H1 (cell line): ENCODE measurements at regions not wholly inside any gene's neighbourhood (a gene's known extent, or its start where the extent isn't known, plus 50 kb on each side); places are given as distances from the start of the nearest gene placed in this dataset.

ENCODE experiments used
- CTCF ChIA-PET: fragments of 300-600 bp; sonication (Branson Sonifier 250); formaldehyde crosslinking; loops from one replicate; lab custom pipeline; 2021; ENCODE audit not compliant: partially characterized antibody; lab: Charles Lee
- POLR2A ChIA-PET: fragments of 300-600 bp; sonication (Branson Sonifier 250); formaldehyde crosslinking; loops from one replicate; lab custom pipeline; 2021; ENCODE audit warnings: inconsistent platforms; ENCODE audit not compliant: partially characterized antibody; lab: Charles Lee
- DNase-seq, 2 experiments: peaks; one replicate each; pipeline versions ENCODE4 v3.0.0 to v3.0.0-alpha.2; 2010 to 2022; ENCODE audit warnings: low spot score in 2 of 2, low read depth in 1 of 2, mixed read lengths in 1 of 2
- FAIRE-seq: peaks from 2 replicates; lab custom pipeline; 2011; peaks lifted over from hg19 to GRCh38; lab: Jason Lieb, UNC
- H2AFZ ChIP-seq: 2 replicates; pipeline ENCODE4 v1.8.1; 2012; ENCODE audit warnings: low read length, inconsistent platforms
- H2AK5ac ChIP-seq: 2 replicates; pipeline ENCODE4 v1.6.1; 2013; ENCODE audit warnings: low read depth, low read length
- H2BK120ac ChIP-seq: replicated peaks from 2 replicates; pipeline ENCODE3; 2013; ENCODE audit warnings: low read depth, low read length, inconsistent platforms
- H2BK12ac ChIP-seq: 2 replicates; pipeline ENCODE4 v1.6.1; 2013; ENCODE audit warnings: low read depth, low read length
- H2BK15ac ChIP-seq: 2 replicates; pipeline ENCODE4 v1.6.1; 2013; ENCODE audit warnings: low read length
- H2BK20ac ChIP-seq: 2 replicates; pipeline ENCODE4 v1.6.1; 2013; ENCODE audit warnings: low read length
- H2BK5ac ChIP-seq: 2 replicates; pipeline ENCODE4 v1.6.1; 2013; ENCODE audit warnings: low read depth, low read length
- H3K14ac ChIP-seq: 2 replicates; pipeline ENCODE4 v1.6.1; 2013; ENCODE audit warnings: inconsistent platforms; ENCODE audit not compliant: insufficient read length
- H3K18ac ChIP-seq: 2 replicates; pipeline ENCODE4 v1.6.1; 2013; ENCODE audit warnings: low read length; ENCODE audit errors: extremely low read depth
- H3K23ac ChIP-seq: 2 replicates; pipeline ENCODE4 v1.6.1; 2013; ENCODE audit warnings: inconsistent platforms; ENCODE audit not compliant: insufficient read length
- H3K23me2 ChIP-seq: 2 replicates; pipeline ENCODE4 v1.6.1; 2013; ENCODE audit warnings: low read depth, low read length
- H3K27ac ChIP-seq: 2 replicates; pipeline ENCODE4 v1.6.1; 2011; ENCODE audit warnings: low read depth, low read length, inconsistent platforms
- H3K27me3 ChIP-seq, 4 experiments: replicated peaks in 1 of 4; 1 replicate in 1 of 4; 2 replicates in 3 of 4; pipeline versions ENCODE4 v1.6.1 to v1.8.1; 2011 to 2013; ENCODE audit warnings: low read length in 3 of 4, mild to moderate bottlenecking in 3 of 4, inconsistent platforms in 2 of 4, mixed read lengths in 2 of 4, moderate library complexity in 1 of 4; ENCODE audit not compliant: control insufficient read depth in 3 of 4, insufficient read depth in 3 of 4; ENCODE audit errors: extremely low read depth in 1 of 4
- H3K36me3 ChIP-seq, 4 experiments: 2 replicates each; pipeline versions ENCODE4 v1.6.1 to v1.8.1; 2011 to 2013; ENCODE audit warnings: mild to moderate bottlenecking in 4 of 4, low read length in 3 of 4, moderate library complexity in 2 of 4, control low read depth in 1 of 4, inconsistent platforms in 1 of 4; ENCODE audit not compliant: insufficient read depth in 4 of 4, control insufficient read depth in 2 of 4
- H3K4ac ChIP-seq: replicated peaks from 2 replicates; pipeline ENCODE3; 2013; ENCODE audit warnings: low read length, low read depth, mixed read lengths, inconsistent platforms; ENCODE audit not compliant: insufficient read length
- H3K4me1 ChIP-seq, 4 experiments: replicated peaks in 1 of 4; 1 replicate in 1 of 4; 2 replicates in 3 of 4; pipeline versions ENCODE4 v1.6.1 to v1.8.1; 2011 to 2013; ENCODE audit warnings: low read length in 3 of 4, inconsistent platforms in 2 of 4, mixed read lengths in 1 of 4; ENCODE audit not compliant: insufficient read depth in 4 of 4, control insufficient read depth in 3 of 4
- H3K4me2 ChIP-seq, 2 experiments: 2 replicates each; pipeline versions ENCODE4 v1.6.1 to v1.8.1; 2011 to 2013; ENCODE audit warnings: low read depth in 2 of 2, low read length in 2 of 2, control low read depth in 1 of 2, inconsistent platforms in 1 of 2, mild to moderate bottlenecking in 1 of 2; ENCODE audit not compliant: insufficient read depth in 1 of 2
- H3K4me3 ChIP-seq, 4 experiments: fragments of 200-600, 300-600 bp in 1 of 4; sonication (generic), shearing (Covaris generic), sonication (Bioruptor Twin) in 1 of 4; 2 replicates each; pipeline versions ENCODE4 v1.5.1 to v1.8.1; 2011 to 2016; ENCODE audit warnings: low read length in 4 of 4, low read depth in 3 of 4, control low read depth in 2 of 4, inconsistent platforms in 2 of 4, mild to moderate bottlenecking in 2 of 4, mixed read lengths in 1 of 4, moderate library complexity in 1 of 4; ENCODE audit not compliant: insufficient read depth in 2 of 4; ENCODE audit errors: extremely low read depth in 1 of 4
- H3K56ac ChIP-seq: replicated peaks from 2 replicates; pipeline ENCODE3; 2013; ENCODE audit warnings: low read depth, mild to moderate bottlenecking, mixed read lengths, low read length, inconsistent platforms; ENCODE audit not compliant: insufficient read length
- H3K79me1 ChIP-seq: 2 replicates; pipeline ENCODE4 v1.6.1; 2013; ENCODE audit warnings: low read depth, low read length, control low read depth
- H3K79me2 ChIP-seq, 2 experiments: 2 replicates each; pipeline versions ENCODE4 v1.6.1 to v1.8.1; 2012 to 2013; ENCODE audit warnings: low read length in 2 of 2, mild to moderate bottlenecking in 2 of 2, inconsistent platforms in 1 of 2; ENCODE audit not compliant: insufficient read depth in 2 of 2, control insufficient read depth in 1 of 2
- H3K9ac ChIP-seq, 4 experiments: replicated peaks in 1 of 4; 1 replicate in 1 of 4; 2 replicates in 3 of 4; pipeline versions ENCODE4 v1.6.1 to v1.8.1; 2011 to 2013; ENCODE audit warnings: low read depth in 3 of 4, low read length in 3 of 4, control low read depth in 2 of 4, mild to moderate bottlenecking in 2 of 4, moderate library complexity in 2 of 4, inconsistent platforms in 1 of 4; ENCODE audit errors: extremely low read depth in 1 of 4
- H3K9me3 ChIP-seq, 2 experiments: 2 replicates each; pipeline versions ENCODE4 v1.6.1 to v1.8.1; 2012 to 2013; ENCODE audit warnings: mild to moderate bottlenecking in 2 of 2, moderate library complexity in 2 of 2, control low read depth in 1 of 2, inconsistent platforms in 1 of 2, low read depth in 1 of 2, low read length in 1 of 2, mixed read lengths in 1 of 2; ENCODE audit not compliant: insufficient read depth in 2 of 2
- H4K20me1 ChIP-seq, 2 experiments: replicated peaks in 1 of 2; 2 replicates each; pipeline versions ENCODE3 to v1.8.1; 2011 to 2013; ENCODE audit warnings: inconsistent platforms in 2 of 2, low read length in 2 of 2, mild to moderate bottlenecking in 1 of 2; ENCODE audit not compliant: insufficient read depth in 2 of 2, control insufficient read depth in 1 of 2
- H4K5ac ChIP-seq: 2 replicates; pipeline ENCODE4 v1.6.1; 2013; ENCODE audit warnings: low read length, low read depth, mixed read lengths, inconsistent platforms; ENCODE audit not compliant: insufficient read length
- H4K8ac ChIP-seq: 2 replicates; pipeline ENCODE4 v1.8.0; 2013; ENCODE audit warnings: mild to moderate bottlenecking, moderate library complexity, low read length, inconsistent platforms; ENCODE audit not compliant: insufficient read depth; ENCODE audit errors: extremely low read depth
- H4K91ac ChIP-seq: replicated peaks from 2 replicates; pipeline ENCODE3; 2013; ENCODE audit warnings: low read length, mixed read lengths, inconsistent platforms; ENCODE audit not compliant: insufficient read length
- RXRA ChIP-seq: IDR thresholded peaks from 2 replicates; pipeline ENCODE4 v1.6.1; 2011; ENCODE audit warnings: low read depth, mild to moderate bottlenecking, low read length, moderate library complexity; ENCODE audit not compliant: insufficient read depth
- TAF1 ChIP-seq: IDR thresholded peaks from 2 replicates; pipeline ENCODE4 v1.6.1; 2011; ENCODE audit warnings: mild to moderate bottlenecking, low read depth, low read length

- Histone ChIP-seq H4K20me1 (peaks cover 0 to 7% of the 10 kb centered on the region in 2 experiments), H3K4me1 (no peaks in the 10 kb centered on the region), H4K91ac (no peak overlapping the region), H3K36me3 (no peaks in the 10 kb centered on the region), H2BK120ac (no peak overlapping the region), H3K4me3 (no peak overlapping the region), H3K9me3 (no peaks in the 10 kb centered on the region; a peak in 1 of 4 replicates), H2BK12ac (no peak overlapping the region), H3K79me1 (no peaks in the 10 kb centered on the region), H3K79me2 (no peaks in the 10 kb centered on the region), H2AFZ (no peak overlapping the region), H2BK5ac (no peak overlapping the region), H3K14ac (no peak overlapping the region), H3K23me2 (peaks cover 9% of the 10 kb centered on the region; the same call in 1 of the 2 replicates), H4K8ac (no peak overlapping the region), H2AK5ac (no peak overlapping the region), H2BK20ac (no peak overlapping the region), H2BK15ac (no peak overlapping the region), H3K23ac (no peak overlapping the region), H3K4me2 (no peak overlapping the region), H3K4ac (no peak overlapping the region), H3K27me3 (no peaks in the 10 kb centered on the region), H3K56ac (no peak overlapping the region), H4K5ac (no peak overlapping the region), H3K27ac (no peak overlapping the region), H3K9ac (no peak overlapping the region), H3K18ac (no peak overlapping the region)
- CTCF ChIA-PET: no interaction called here
- DNase-seq (no peak), FAIRE-seq (no peak)
- POLR2A ChIA-PET: interaction anchor here (0.6 kb wide), 1 partner anchor 100 kb away, joined by 3 read pairs; no protein-coding TSS in a partner anchor
- no peak for TF ChIP-seq RXRA
- TF ChIP-seq TAF1: no peak
- TF ChIP-seq, all 59 proteins: peak for 0
Observed at GRCh38 chr10:131591936-131592335, 280.4 kb upstream of the TCERG1L start.
